ENCODE measurements at regions not wholly inside any gene's neighbourhood (a gene's known extent, or its start where the extent isn't known, plus 50 kb on each side); places are given as distances from the start of the nearest gene placed in this dataset.

DNA sequence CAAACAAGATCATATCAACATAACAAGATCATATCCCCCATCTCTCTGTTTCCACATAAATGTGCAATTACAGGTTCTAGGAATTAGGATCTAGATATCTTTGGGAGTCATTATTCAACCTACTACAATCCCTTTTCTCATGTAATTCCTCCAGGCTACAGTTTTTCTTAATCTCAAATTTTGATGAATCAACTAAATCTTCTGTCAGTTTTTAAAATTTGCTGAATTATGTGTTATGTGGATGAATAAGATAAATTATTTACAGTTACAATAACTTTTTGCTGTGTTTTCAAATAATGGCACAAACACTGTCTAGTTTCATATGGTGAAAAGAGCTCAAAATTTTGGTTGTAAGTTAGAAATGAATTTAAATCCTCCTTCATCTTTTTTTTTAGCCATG lies 405.8 kb downstream of the FAM170A start:
- Histone ChIP-seq H3K36me3 (ENCODE audit: control insufficient read depth in 2 of 2, insufficient read depth in 2 of 2, low read length in 2 of 2) (no peaks in the 10 kb centered on the region), H3K9me3 (ENCODE audit: control insufficient read depth in 2 of 2, low read length in 2 of 2) (no peaks in the 10 kb centered on the region), H3K27ac (ENCODE audit: low read depth in 2 of 2, low read length in 2 of 2) (no peak overlapping the region), H3K4me1 (ENCODE audit: control insufficient read depth in 2 of 2, insufficient read depth in 2 of 2, low read length in 2 of 2) (no peaks in the 10 kb centered on the region), H3K9ac (ENCODE audit: low read depth in 1 of 2, low read length in 2 of 2) (no peak overlapping the region), H3K27me3 (ENCODE audit: control insufficient read depth in 2 of 2, insufficient read depth in 2 of 2, low read length in 2 of 2) (no peaks in the 10 kb centered on the region), H3K4me3 (ENCODE audit: low read length in 2 of 2) (no peak overlapping the region)

DNA sequence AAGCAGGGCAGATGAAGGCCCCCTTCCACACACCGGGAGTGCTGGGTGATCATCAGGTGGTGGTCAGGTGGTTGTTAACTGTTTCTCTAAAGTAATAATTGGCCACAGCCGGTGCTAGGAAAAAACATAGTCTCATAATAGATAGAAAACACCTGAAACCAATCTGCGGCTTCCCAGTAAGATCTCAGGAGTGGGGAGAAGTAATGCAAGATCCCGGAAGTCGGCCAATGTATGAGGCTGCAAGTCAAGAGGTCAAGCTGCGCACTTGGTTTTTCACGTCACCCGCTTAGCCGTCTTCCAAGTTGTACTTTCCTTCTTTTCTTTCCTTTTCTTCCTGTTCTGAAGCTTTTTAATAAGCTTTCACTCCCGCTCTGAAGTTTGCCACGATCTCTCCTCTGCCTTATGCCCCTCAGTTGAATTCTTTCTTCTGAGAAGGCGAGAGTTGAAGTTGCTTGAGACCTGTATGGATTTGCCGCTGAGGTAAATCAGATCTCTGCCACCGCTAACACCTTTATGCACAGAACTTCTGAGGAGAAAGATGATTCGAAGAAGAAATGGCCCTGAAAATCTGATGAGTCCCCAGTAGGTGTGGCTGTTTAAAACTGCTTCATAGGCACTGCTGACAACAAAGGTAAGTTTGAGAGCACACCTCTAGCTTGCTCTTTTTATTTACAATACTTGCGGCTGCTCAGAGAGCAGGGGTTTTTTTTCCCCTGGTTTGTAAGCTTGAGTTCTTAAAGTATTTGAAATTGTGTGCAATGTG lies 406.6 kb downstream of the FAM170A start:
- Histone ChIP-seq H3K27me3 (ENCODE audit: control insufficient read depth in 2 of 2, insufficient read depth in 2 of 2, low read length in 2 of 2) (no peaks in the 10 kb centered on the region), H3K36me3 (ENCODE audit: control insufficient read depth in 2 of 2, insufficient read depth in 2 of 2, low read length in 2 of 2) (no peaks in the 10 kb centered on the region), H3K9ac (ENCODE audit: low read depth in 1 of 2, low read length in 2 of 2) (no peak overlapping the region), H3K4me1 (ENCODE audit: control insufficient read depth in 2 of 2, insufficient read depth in 2 of 2, low read length in 2 of 2) (no peaks in the 10 kb centered on the region), H3K9me3 (ENCODE audit: control insufficient read depth in 2 of 2, low read length in 2 of 2) (no peaks in the 10 kb centered on the region), H3K27ac (ENCODE audit: low read depth in 2 of 2, low read length in 2 of 2) (no peak overlapping the region), H3K4me3 (ENCODE audit: low read length in 2 of 2) (no peak overlapping the region)

DNA sequence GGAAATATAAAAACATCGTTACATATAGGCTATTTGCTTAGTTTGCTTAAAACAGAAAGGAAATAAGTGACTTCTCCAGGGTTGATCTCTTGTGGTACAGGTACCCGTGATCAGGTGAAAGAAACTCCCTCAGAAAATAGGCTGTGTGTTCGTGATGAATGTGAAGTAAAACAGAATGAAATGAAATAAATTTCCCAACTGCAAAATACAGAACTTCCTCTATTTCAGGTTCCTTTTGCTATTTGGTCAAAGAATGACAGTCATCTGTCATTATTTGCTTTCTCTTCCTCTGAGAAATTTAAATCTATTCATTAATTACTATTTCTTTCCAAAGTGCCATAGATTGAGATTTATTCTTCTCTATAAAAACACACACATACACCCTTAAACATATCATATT lies 408.1 kb downstream of the FAM170A start:
- Histone ChIP-seq H3K27ac (ENCODE audit: low read depth in 2 of 2, low read length in 2 of 2) (no peak overlapping the region), H3K36me3 (ENCODE audit: control insufficient read depth in 2 of 2, insufficient read depth in 2 of 2, low read length in 2 of 2) (no peaks in the 10 kb centered on the region), H3K4me3 (ENCODE audit: low read length in 2 of 2) (no peak overlapping the region), H3K9ac (ENCODE audit: low read depth in 1 of 2, low read length in 2 of 2) (no peak overlapping the region), H3K27me3 (ENCODE audit: control insufficient read depth in 2 of 2, insufficient read depth in 2 of 2, low read length in 2 of 2) (no peaks in the 10 kb centered on the region), H3K9me3 (ENCODE audit: control insufficient read depth in 2 of 2, low read length in 2 of 2) (no peaks in the 10 kb centered on the region), H3K4me1 (ENCODE audit: control insufficient read depth in 2 of 2, insufficient read depth in 2 of 2, low read length in 2 of 2) (no peaks in the 10 kb centered on the region)

DNA sequence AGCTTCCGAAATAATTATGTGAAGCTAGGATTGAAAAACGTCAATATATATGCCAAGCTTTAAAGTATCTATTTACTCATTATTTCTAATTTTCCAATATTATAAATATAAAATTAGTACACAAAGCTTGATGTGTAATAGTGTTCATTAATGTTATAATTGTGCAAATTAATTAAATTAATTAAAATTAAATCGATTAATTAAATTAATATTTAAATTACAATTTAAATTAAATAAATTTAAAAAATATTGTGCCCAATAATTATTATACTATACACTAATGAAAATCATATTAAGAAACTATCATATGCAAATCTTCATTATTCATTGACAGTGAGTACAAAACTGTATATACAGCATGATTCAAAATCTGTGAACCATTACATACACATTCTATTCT lies 409.8 kb downstream of the FAM170A start:
- H3K27ac ChIP-seq (ENCODE audit: low read depth in 2 of 2, low read length in 2 of 2): no peak overlapping the region
- H3K27me3 ChIP-seq (ENCODE audit: control insufficient read depth in 2 of 2, insufficient read depth in 2 of 2, low read length in 2 of 2): no peaks in the 10 kb centered on the region
- H3K36me3 ChIP-seq (ENCODE audit: control insufficient read depth in 2 of 2, insufficient read depth in 2 of 2, low read length in 2 of 2): no peaks in the 10 kb centered on the region
- H3K9me3 ChIP-seq (ENCODE audit: control insufficient read depth in 2 of 2, low read length in 2 of 2): no peaks in the 10 kb centered on the region
- no peaks in the 10 kb centered on the region for H3K4me1 ChIP-seq (ENCODE audit: control insufficient read depth in 2 of 2, insufficient read depth in 2 of 2, low read length in 2 of 2)
- H3K4me3 ChIP-seq (ENCODE audit: low read length in 2 of 2): no peak overlapping the region
- H3K9ac ChIP-seq (ENCODE audit: low read depth in 1 of 2, low read length in 2 of 2): no peak overlapping the region

DNA sequence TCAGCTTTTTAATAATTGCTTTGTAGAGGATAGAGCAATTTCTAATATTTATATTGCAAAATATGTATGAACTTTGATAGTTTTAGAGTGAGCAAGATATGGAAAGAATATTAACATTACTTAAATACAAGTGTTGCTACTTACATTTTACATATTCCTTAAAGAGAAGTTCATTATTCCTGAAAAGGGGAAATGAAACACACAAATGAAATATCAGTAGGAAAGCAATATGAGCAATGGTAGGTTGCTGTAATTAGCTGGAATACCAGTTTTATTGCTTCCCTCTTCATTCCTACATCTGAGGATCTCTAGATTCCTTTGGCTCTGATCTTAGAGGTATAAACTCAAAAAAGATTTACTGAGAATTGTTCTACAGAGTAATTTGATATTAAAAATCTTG lies 414.1 kb downstream of the FAM170A start:
- Histone ChIP-seq H3K4me3 (ENCODE audit: low read length in 2 of 2) (no peak overlapping the region), H3K36me3 (ENCODE audit: control insufficient read depth in 2 of 2, insufficient read depth in 2 of 2, low read length in 2 of 2) (no peaks in the 10 kb centered on the region), H3K27me3 (ENCODE audit: control insufficient read depth in 2 of 2, insufficient read depth in 2 of 2, low read length in 2 of 2) (no peaks in the 10 kb centered on the region), H3K9ac (ENCODE audit: low read depth in 1 of 2, low read length in 2 of 2) (no peak overlapping the region), H3K9me3 (ENCODE audit: control insufficient read depth in 2 of 2, low read length in 2 of 2) (no peaks in the 10 kb centered on the region), H3K4me1 (ENCODE audit: control insufficient read depth in 2 of 2, insufficient read depth in 2 of 2, low read length in 2 of 2) (no peaks in the 10 kb centered on the region), H3K27ac (ENCODE audit: low read depth in 2 of 2, low read length in 2 of 2) (no peak overlapping the region)

DNA sequence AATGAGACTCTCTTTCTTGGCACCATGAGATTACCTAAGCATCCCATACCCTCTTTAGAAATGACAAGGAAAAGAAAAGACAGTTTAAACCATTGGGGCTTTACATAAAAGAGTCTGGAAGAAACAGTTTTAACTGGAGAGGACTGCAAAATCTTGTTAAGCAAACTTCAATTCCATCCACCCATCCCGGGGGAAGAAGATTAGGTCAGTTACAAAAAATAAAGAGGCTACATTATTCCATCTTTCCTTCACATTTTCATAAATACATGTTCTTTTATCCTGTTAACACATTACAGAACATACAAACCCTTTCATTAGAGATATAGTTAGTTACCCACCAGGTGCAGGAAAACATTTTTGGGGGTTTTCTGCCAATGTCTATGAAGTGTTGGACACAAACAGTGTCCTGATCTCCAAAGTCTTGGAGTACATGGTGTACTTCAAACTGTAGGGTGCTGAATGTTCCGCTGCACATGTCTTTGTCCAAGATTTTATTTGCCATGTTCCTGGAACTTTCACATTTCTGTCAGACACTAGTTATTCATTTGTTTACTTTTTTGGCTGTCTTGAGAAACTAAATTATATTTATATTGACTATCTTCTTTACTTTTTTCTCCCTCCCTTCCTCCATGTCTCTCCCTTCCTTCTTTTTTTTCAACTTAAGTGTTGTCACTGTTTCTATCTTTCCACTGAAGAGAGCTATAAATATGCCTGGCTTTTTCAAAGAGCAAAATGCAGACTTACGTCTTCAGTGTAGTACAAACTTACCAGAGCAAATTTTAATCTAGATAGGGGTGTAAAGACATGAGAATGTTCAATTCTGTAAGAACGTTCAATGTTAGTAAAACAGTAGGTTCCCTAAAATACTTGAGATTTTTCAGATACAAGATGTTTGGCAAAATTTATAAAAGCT lies 410.9 kb upstream of the PRR16 start:
- Histone ChIP-seq H3K4me3 (ENCODE audit: low read length in 2 of 2) (no peak overlapping the region), H3K27me3 (ENCODE audit: control insufficient read depth in 2 of 2, insufficient read depth in 2 of 2, low read length in 2 of 2) (no peaks in the 10 kb centered on the region), H3K9ac (ENCODE audit: low read depth in 1 of 2, low read length in 2 of 2) (no peak overlapping the region), H3K4me1 (ENCODE audit: control insufficient read depth in 2 of 2, insufficient read depth in 2 of 2, low read length in 2 of 2) (no peaks in the 10 kb centered on the region), H3K36me3 (ENCODE audit: control insufficient read depth in 2 of 2, insufficient read depth in 2 of 2, low read length in 2 of 2) (no peaks in the 10 kb centered on the region), H3K27ac (ENCODE audit: low read depth in 2 of 2, low read length in 2 of 2) (no peak overlapping the region), H3K9me3 (ENCODE audit: control insufficient read depth in 2 of 2, low read length in 2 of 2) (no peaks in the 10 kb centered on the region)

DNA sequence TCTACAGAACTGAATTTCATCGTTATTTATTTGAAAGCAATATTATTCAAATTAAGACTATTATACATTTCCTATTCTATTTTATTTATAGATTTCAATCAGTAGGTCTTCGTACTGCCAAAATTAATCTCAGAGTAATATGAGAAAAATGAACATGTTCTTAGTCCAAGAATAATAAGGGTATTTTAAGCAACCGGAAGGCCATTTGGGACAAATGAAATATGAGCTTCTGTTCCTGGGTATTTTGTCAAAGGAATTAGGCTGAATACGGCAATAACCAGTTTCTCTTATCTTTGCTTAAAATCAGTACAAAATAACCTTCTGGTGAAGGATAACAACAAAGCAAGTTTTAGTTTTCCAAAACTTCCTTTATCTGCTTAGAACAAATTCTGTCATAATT lies 410.3 kb upstream of the PRR16 start:
- H3K36me3 ChIP-seq (ENCODE audit: control insufficient read depth in 2 of 2, insufficient read depth in 2 of 2, low read length in 2 of 2): no peaks in the 10 kb centered on the region
- H3K9ac ChIP-seq (ENCODE audit: low read depth in 1 of 2, low read length in 2 of 2): no peak overlapping the region
- no peaks in the 10 kb centered on the region for H3K4me1 ChIP-seq (ENCODE audit: control insufficient read depth in 2 of 2, insufficient read depth in 2 of 2, low read length in 2 of 2)
- no peak overlapping the region for H3K27ac ChIP-seq (ENCODE audit: low read depth in 2 of 2, low read length in 2 of 2)
- H3K27me3 ChIP-seq (ENCODE audit: control insufficient read depth in 2 of 2, insufficient read depth in 2 of 2, low read length in 2 of 2): no peaks in the 10 kb centered on the region
- no peak overlapping the region for H3K4me3 ChIP-seq (ENCODE audit: low read length in 2 of 2)
- H3K9me3 ChIP-seq (ENCODE audit: control insufficient read depth in 2 of 2, low read length in 2 of 2): no peaks in the 10 kb centered on the region

DNA sequence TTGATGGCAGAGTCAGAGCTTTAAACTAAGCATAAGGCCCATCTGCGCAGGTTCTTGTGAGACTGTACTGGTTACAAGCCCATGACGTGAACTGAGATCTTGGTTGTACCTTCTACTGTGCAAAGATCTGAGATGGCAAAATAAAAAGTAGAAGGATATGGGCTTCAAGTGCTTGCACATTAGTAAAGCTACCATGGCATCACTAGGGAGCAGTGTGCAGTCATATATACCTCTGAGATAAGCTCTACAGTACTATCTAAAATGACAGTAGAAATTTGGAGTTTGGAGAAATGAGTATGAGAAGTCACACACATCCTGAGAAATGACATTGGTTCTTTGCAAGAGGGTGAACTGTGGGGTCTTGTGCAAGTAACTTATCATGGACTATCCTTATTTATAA lies 408.2 kb upstream of the PRR16 start:
- no peak overlapping the region for H3K9ac ChIP-seq (ENCODE audit: low read depth in 1 of 2, low read length in 2 of 2)
- no peak overlapping the region for H3K27ac ChIP-seq (ENCODE audit: low read depth in 2 of 2, low read length in 2 of 2)
- no peaks in the 10 kb centered on the region for H3K4me1 ChIP-seq (ENCODE audit: control insufficient read depth in 2 of 2, insufficient read depth in 2 of 2, low read length in 2 of 2)
- H3K9me3 ChIP-seq (ENCODE audit: control insufficient read depth in 2 of 2, low read length in 2 of 2): no peaks in the 10 kb centered on the region
- no peaks in the 10 kb centered on the region for H3K36me3 ChIP-seq (ENCODE audit: control insufficient read depth in 2 of 2, insufficient read depth in 2 of 2, low read length in 2 of 2)
- no peak overlapping the region for H3K4me3 ChIP-seq (ENCODE audit: low read length in 2 of 2)
- no peaks in the 10 kb centered on the region for H3K27me3 ChIP-seq (ENCODE audit: control insufficient read depth in 2 of 2, insufficient read depth in 2 of 2, low read length in 2 of 2)

DNA sequence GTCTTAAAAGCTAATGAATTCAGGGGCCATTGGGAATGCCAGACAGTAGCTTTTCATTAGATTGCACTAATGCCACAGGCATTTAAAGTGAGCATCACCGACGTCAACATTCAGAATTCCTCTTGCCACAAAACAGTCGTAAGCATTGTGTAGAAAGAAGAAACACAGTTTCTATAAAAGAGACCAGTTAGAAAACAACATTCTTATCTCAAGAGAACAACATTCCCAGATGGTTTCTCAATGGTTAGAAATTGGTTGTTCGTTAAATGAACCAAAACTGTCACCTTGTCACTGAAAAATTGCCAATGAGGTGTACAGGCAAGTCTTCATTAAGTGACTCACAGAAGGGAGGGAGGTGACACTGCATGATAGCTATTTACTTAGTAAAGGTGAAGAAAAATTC lies 401.6 kb upstream of the PRR16 start:
- Histone ChIP-seq H3K27ac (ENCODE audit: low read depth in 2 of 2, low read length in 2 of 2) (no peak overlapping the region), H3K4me3 (ENCODE audit: low read length in 2 of 2) (no peak overlapping the region), H3K9me3 (ENCODE audit: control insufficient read depth in 2 of 2, low read length in 2 of 2) (no peaks in the 10 kb centered on the region), H3K9ac (ENCODE audit: low read depth in 1 of 2, low read length in 2 of 2) (no peak overlapping the region), H3K4me1 (ENCODE audit: control insufficient read depth in 2 of 2, insufficient read depth in 2 of 2, low read length in 2 of 2) (no peaks in the 10 kb centered on the region), H3K27me3 (ENCODE audit: control insufficient read depth in 2 of 2, insufficient read depth in 2 of 2, low read length in 2 of 2) (no peaks in the 10 kb centered on the region), H3K36me3 (ENCODE audit: control insufficient read depth in 2 of 2, insufficient read depth in 2 of 2, low read length in 2 of 2) (no peaks in the 10 kb centered on the region)

DNA sequence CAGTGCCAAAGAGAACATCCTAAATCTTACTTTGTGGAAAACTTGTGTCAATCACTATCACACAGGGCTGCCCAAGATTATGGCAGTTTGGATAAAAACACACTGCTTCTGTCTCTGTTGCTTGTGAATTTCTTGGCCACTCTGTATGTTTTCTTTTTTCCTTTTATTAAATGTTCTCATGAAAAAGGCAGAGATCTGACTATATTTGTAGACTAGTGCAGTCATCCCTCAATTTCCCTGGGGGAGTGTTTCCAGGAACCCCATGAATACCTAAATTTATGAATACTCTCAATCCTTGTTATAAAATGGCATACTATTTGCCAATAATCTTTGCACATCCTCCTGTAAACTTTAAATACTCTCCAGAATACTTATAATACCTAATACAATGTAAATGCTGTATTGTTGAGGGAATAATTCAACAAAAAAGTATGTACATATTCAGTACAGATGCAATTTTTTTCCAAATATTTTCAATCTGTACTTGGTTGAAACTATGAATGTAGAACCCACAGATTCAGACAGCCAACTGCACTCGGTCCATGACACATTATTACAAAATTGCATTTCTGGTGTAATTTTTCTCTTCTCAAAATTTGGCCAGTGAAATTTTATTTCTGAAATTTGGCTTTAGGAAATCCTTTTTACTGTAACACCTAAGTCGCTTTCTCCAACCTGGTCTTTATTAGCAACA lies 391.9 kb upstream of the PRR16 start:
- H3K27ac ChIP-seq (ENCODE audit: low read depth in 2 of 2, low read length in 2 of 2): no peak overlapping the region
- H3K9me3 ChIP-seq (ENCODE audit: control insufficient read depth in 2 of 2, low read length in 2 of 2): no peaks in the 10 kb centered on the region
- H3K4me3 ChIP-seq (ENCODE audit: low read length in 2 of 2): no peak overlapping the region
- no peaks in the 10 kb centered on the region for H3K27me3 ChIP-seq (ENCODE audit: control insufficient read depth in 2 of 2, insufficient read depth in 2 of 2, low read length in 2 of 2)
- no peaks in the 10 kb centered on the region for H3K4me1 ChIP-seq (ENCODE audit: control insufficient read depth in 2 of 2, insufficient read depth in 2 of 2, low read length in 2 of 2)
- no peaks in the 10 kb centered on the region for H3K36me3 ChIP-seq (ENCODE audit: control insufficient read depth in 2 of 2, insufficient read depth in 2 of 2, low read length in 2 of 2)
- no peak overlapping the region for H3K9ac ChIP-seq (ENCODE audit: low read depth in 1 of 2, low read length in 2 of 2)

Measured in mucosa of rectum (tissue), 2 donors.